A549 (cell line): ENCODE measurements at regions not wholly inside any gene's neighbourhood (a gene's known extent, or its start where the extent isn't known, plus 50 kb on each side); places are given as distances from the start of the nearest gene placed in this dataset.
"Not testable (repeated sequence)": the region's sequence is repeated elsewhere in the genome, so short reads cannot be mapped to it uniquely, and the experiment has no call there.

Source experiments
- ATAC-seq, 2 experiments: fragments of 200-7000 bp in 1 of 2; fragments of >200 bp in 1 of 2; cut with Nextera tagmentation in 1 of 2; cut with Tn5 transposase in 1 of 2; 3 replicates each; pipeline versions ENCODE4 v1.8.0 to v1.9.1; 2018 to 2020; ENCODE audit warnings: mild to moderate bottlenecking in 1 of 2, moderate library complexity in 1 of 2
- CTCF ChIA-PET: fragments of 300-600 bp; sonication (Branson Sonifier 250); formaldehyde crosslinking; extraction: SDS; loops from one replicate; lab custom pipeline; 2021; ENCODE audit warnings: antibody characterized with exemption, inconsistent platforms; lab: Yijun Ruan, JAX
- POLR2A ChIA-PET: fragments of 350-600 bp; formaldehyde crosslinking; extraction: SDS; loops from one replicate; lab custom pipeline; 2021; ENCODE audit warnings: antibody characterized with exemption, inconsistent platforms; lab: Yijun Ruan, JAX
- DNase-seq, 2 experiments: peaks; one replicate each; pipeline versions ENCODE4 v3.0.0 to v3.0.0-alpha.2; 2011 to 2016; ENCODE audit warnings: low read depth in 1 of 2, low spot score in 1 of 2
- FAIRE-seq: peaks from 2 replicates; lab custom pipeline; 2011; peaks lifted over from hg19 to GRCh38; lab: Jason Lieb, UNC
- H3K27ac ChIP-seq, 2 experiments: fragments of >200 bp; sonication (Bioruptor Twin); formaldehyde crosslinking; 3 replicates each; pipeline ENCODE4 v1.5.1; 2016 to 2017
- H3K4me1 ChIP-seq: fragments of >200 bp; sonication (Bioruptor Twin); formaldehyde crosslinking; 3 replicates; pipeline ENCODE4 v1.6.1; 2016
- H3K4me2 ChIP-seq: fragments of >200 bp; sonication (Bioruptor Twin); formaldehyde crosslinking; 3 replicates; pipeline ENCODE4 v1.6.1; 2016
- H3K4me3 ChIP-seq: fragments of >200 bp; sonication (Bioruptor Twin); formaldehyde crosslinking; 3 replicates; pipeline ENCODE4 v1.5.1; 2016
- H3K9me3 ChIP-seq: fragments of >200 bp; sonication (Bioruptor Twin); formaldehyde crosslinking; 3 replicates; pipeline ENCODE4 v1.6.1; 2016
- CBX2 ChIP-seq: fragments of 200-600 bp; sonication (generic); IDR thresholded peaks from 2 replicates; pipeline ENCODE4 v1.6.1; 2016; ENCODE audit warnings: low read depth, mild to moderate bottlenecking, borderline replicate concordance
- CBX8 ChIP-seq: fragments of 200-600 bp; sonication (generic); IDR thresholded peaks from 2 replicates; pipeline ENCODE4 v1.6.1; 2016
- CEBPB ChIP-seq, 2 experiments: fragments of >200 bp in 1 of 2; sonication (Bioruptor Twin) in 1 of 2; formaldehyde crosslinking in 1 of 2; IDR thresholded peaks; 2 replicates each; pipeline ENCODE4 v1.6.1; 2012 to 2016
- CHD4 ChIP-seq: fragments of 200-600 bp; sonication (generic); IDR thresholded peaks from 2 replicates; pipeline ENCODE4 v1.6.1; 2016; ENCODE audit warnings: antibody characterized with exemption, mild to moderate bottlenecking, borderline replicate concordance
- ESRRA ChIP-seq: fragments of 150-350 bp; IDR thresholded peaks from 2 replicates; pipeline ENCODE4 v1.6.1; 2014; ENCODE audit warnings: mild to moderate bottlenecking, low read length, borderline replicate concordance
- FOSB ChIP-seq: fragments of 250-450 bp; sonication (Bioruptor Pico); IDR thresholded peaks from 2 replicates; pipeline ENCODE4 v1.5.0; 2020; ENCODE audit warnings: mild to moderate bottlenecking, moderate library complexity
- HOXB5 ChIP-seq: fragments of 250-450 bp; sonication (Bioruptor Pico); IDR thresholded peaks from 2 replicates; pipeline ENCODE4 v1.5.0; 2020; ENCODE audit warnings: mild to moderate bottlenecking, moderate library complexity
- MAFK ChIP-seq: fragments of 450-650 bp; IDR thresholded peaks from 2 replicates; pipeline ENCODE4 v1.6.1; 2014; ENCODE audit not compliant: partially characterized antibody
- POLR2A ChIP-seq: IDR thresholded peaks from 2 replicates; pipeline ENCODE4 v1.6.1; 2012; ENCODE audit warnings: mild to moderate bottlenecking, low read length
- RAD21 ChIP-seq, 2 experiments: fragments of >200 bp in 1 of 2; sonication (Bioruptor Twin) in 1 of 2; formaldehyde crosslinking in 1 of 2; IDR thresholded peaks in 1 of 2; conservative IDR thresholded peaks in 1 of 2; 2 replicates in 1 of 2; 3 replicates in 1 of 2; pipeline ENCODE4 v1.6.1; 2012 to 2018; ENCODE audit warnings: inconsistent platforms in 1 of 2
- SMC3 ChIP-seq: fragments of >200 bp; sonication (Bioruptor Twin); formaldehyde crosslinking; IDR thresholded peaks from 3 replicates; pipeline ENCODE4 v1.6.1; 2018; ENCODE audit warnings: inconsistent platforms
- WGBS: methylation state at CpG from one replicate; pipeline ENCODE4 v1.1.6; 2017; ENCODE audit errors: missing lambda C conversion rate; 5-methylcytosine and 5-hydroxymethylcytosine counted together
- TF ChIP-seq, protein P1 (sequence below): fragments of 250-450 bp; sonication (Bioruptor Pico); IDR thresholded peaks from 2 replicates; pipeline ENCODE4 v1.5.0; 2021; ENCODE audit warnings: mild to moderate bottlenecking, moderate library complexity, borderline replicate concordance
- TF ChIP-seq, protein P2 (sequence below): IDR thresholded peaks from 2 replicates; pipeline ENCODE4 v1.6.1; 2012; ENCODE audit warnings: low read depth, borderline replicate concordance
- TF ChIP-seq, protein P3 (sequence below): fragments of 150-350 bp; IDR thresholded peaks from 2 replicates; pipeline ENCODE4 v1.6.1; 2014; ENCODE audit warnings: low read depth, mild to moderate bottlenecking, low read length

DNA sequence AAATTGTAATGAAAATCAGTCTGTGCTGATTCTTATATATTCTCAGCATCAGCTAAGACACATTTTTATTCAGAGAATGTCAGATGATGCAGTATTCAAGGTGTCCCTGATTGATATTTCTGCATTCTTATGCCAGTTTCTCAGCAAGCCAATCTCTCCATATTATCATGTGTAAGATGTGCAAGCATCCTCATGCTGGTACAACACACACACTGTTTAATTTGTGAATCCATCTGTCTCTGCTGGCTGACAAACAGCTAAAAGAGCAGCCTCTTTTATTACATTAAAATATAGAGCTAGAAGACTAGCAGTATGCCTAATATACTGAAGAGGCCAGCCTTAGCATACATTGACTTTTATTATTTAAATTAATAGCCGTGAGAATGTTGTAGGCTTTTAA is 502.9 kb upstream of the GNPDA2 start:
- Histone ChIP-seq H3K4me2 (no peak overlapping the region), H3K4me3 (no peak overlapping the region), H3K4me1 (no peaks in the 10 kb centered on the region), H3K27ac (no peak overlapping the region), H3K9me3 (no peaks in the 10 kb centered on the region)
- ChIA-PET POLR2A (no interaction called here), CTCF (no interaction called here)
- FAIRE-seq (no peak), ATAC-seq (no peak), DNase-seq (no peak)
- TF ChIP-seq, protein P1, sequence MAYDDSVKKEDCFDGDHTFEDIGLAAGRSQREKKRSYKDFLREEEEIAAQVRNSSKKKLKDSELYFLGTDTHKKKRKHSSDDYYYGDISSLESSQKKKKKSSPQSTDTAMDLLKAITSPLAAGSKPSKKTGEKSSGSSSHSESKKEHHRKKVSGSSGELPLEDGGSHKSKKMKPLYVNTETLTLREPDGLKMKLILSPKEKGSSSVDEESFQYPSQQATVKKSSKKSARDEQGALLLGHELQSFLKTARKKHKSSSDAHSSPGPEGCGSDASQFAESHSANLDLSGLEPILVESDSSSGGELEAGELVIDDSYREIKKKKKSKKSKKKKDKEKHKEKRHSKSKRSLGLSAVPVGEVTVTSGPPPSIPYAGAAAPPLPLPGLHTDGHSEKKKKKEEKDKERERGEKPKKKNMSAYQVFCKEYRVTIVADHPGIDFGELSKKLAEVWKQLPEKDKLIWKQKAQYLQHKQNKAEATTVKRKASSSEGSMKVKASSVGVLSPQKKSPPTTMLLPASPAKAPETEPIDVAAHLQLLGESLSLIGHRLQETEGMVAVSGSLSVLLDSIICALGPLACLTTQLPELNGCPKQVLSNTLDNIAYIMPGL (CRISPR knock-in tag) = no peak
- TF ChIP-seq ESRRA (no peak), HOXB5 (CRISPR knock-in tag) (no peak), CEBPB (IDR thresholded peaks at IDR 0.05) (no peak), RAD21 (conservative IDR thresholded peaks at IDR 0.05 in 1 of 2, IDR thresholded peaks at IDR 0.05 in 1 of 2) (no peak), CBX2 (no peak), FOSB (no peak), CHD4 (no peak), SMC3 (no peak), POLR2A (no peak)
- TF ChIP-seq, protein P2, sequence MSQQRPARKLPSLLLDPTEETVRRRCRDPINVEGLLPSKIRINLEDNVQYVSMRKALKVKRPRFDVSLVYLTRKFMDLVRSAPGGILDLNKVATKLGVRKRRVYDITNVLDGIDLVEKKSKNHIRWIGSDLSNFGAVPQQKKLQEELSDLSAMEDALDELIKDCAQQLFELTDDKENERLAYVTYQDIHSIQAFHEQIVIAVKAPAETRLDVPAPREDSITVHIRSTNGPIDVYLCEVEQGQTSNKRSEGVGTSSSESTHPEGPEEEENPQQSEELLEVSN = no peak
- TF ChIP-seq, protein P3, sequence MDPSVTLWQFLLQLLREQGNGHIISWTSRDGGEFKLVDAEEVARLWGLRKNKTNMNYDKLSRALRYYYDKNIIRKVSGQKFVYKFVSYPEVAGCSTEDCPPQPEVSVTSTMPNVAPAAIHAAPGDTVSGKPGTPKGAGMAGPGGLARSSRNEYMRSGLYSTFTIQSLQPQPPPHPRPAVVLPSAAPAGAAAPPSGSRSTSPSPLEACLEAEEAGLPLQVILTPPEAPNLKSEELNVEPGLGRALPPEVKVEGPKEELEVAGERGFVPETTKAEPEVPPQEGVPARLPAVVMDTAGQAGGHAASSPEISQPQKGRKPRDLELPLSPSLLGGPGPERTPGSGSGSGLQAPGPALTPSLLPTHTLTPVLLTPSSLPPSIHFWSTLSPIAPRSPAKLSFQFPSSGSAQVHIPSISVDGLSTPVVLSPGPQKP = no peak
- 0% methylated on average over 1 of the region's 1 CpG for WGBS

DNA sequence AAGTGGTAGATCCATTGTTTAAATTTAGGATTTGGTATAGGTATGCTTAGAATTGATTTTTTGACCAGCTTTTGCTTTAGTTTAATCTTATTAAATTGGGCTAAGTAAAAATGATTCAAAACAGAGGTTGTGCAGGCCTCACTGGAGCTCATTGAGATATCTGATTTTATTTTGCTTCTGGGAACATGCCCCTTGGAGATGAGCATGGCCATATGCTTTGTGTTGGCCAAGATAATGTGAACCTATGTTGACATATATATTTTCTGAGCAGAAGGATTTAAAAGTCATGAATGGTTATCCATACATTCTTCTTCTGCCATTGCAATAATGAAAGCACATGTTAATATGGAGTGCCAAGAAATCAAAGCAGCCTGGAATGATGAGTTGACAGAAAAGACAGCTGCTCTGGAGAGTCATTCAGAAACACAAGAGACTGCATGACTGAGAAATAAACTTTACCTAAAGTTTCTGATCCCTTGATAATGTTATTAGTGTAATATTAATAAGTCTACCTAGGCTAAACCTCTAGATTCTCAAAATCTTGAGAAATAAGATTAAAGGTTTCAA is 489.7 kb upstream of the GNPDA2 start:
- H3K4me1 ChIP-seq = no peaks in the 10 kb centered on the region
- no peaks in the 10 kb centered on the region for H3K9me3 ChIP-seq
- POLR2A ChIA-PET = no interaction called here
- no peak overlapping the region for H3K4me2 ChIP-seq
- DNase-seq (no peak), ATAC-seq (no peak), FAIRE-seq (no peak)
- no peak overlapping the region for H3K4me3 ChIP-seq
- TF ChIP-seq MAFK (peak; percentile 17), CBX8 (no peak)
- H3K27ac ChIP-seq = no peak overlapping the region
- CTCF ChIA-PET = no interaction called here

DNA sequence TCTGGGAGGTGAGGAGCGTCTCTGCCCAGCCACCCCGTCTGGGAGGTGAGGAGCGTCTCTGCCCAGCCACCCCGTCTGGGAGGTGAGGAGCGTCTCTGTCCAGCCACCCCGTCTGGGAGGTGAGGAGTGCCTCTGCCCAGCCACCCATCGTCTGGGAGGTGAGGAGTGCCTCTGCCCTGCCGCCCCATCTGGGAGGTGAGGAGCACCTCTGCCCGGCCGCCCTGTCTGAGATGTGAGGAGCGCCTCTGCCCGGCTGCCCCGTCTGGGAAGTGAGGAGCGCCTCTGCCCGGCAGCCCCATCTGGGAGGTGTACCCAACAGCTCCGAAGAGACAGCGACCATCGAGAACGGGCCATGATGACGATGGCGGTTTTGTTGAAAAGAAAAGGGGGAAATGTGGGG is 482.1 kb upstream of the GNPDA2 start:
- DNase-seq, CTCF ChIA-PET, ATAC-seq, POLR2A ChIA-PET, H3K4me2 ChIP-seq, H3K4me1 ChIP-seq, FAIRE-seq, H3K27ac ChIP-seq, H3K9me3 ChIP-seq, H3K4me3 ChIP-seq: not testable (repeated sequence)
- WGBS = 71% methylated on average over 6 of the region's 21 CpGs

DNA sequence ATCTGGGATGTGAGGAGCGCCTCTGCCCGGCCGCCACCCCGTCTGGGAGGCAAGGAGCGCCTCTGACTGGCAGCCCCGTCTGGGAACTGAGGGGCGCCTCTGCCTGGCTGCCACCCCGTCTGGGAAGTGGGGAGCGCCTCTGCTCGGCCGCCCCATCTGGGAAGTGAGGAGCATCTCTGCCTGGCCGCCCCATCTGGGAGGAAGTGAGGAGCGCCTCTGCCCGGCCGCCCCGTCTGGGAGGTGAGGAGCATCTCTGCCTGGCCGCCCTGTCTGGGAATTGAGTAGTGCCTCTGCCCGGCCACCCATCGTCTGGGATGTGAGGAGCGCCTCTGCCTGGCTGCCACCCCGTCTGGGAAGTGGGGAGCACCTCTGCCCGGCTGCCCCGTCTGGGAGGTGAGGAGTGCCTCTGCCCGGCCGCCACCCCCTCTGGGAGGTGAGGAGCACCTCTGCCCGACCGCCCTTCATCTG is 481.5 kb upstream of the GNPDA2 start:
- H3K4me1 ChIP-seq, H3K4me2 ChIP-seq, POLR2A ChIA-PET, ATAC-seq, H3K9me3 ChIP-seq, H3K27ac ChIP-seq, FAIRE-seq, DNase-seq, CTCF ChIA-PET, H3K4me3 ChIP-seq: not testable (repeated sequence)
- no CpG with 5 or more reads among the region's 27 CpGs for WGBS

DNA sequence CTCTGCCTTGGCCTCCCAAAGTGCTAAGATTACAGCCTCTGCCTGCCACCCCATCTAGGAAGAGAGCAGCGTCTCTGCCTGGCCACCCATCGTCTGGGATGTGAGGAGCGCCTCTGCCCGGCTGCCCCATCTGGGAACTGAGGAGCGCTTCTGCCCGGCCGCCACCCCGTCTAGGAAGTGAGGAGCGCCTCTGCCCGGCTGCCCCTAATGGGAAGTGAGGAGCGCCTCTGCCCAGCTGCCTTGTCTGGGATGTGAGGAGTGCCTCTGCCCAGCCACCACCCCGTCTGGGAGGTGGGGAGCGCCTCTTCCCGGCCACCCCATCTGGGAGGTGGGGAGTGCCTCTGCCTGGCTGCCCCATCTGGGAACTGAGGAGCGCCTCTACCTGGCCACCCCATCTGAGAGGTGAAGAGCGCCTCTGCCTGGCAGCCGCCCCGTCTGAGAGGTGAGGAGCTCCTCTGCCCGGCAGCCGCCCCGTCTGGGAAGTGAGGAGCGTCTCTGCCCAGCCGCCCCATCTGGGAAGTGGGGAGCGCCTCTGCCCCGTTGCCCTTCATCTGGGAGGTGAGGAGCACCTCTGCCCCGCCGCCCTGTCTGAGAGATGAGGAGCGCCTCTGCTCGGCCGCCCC is 481.0 kb upstream of the GNPDA2 start:
- H3K4me2 ChIP-seq, POLR2A ChIA-PET, CTCF ChIA-PET, DNase-seq, H3K27ac ChIP-seq, H3K4me3 ChIP-seq, H3K9me3 ChIP-seq, H3K4me1 ChIP-seq, ATAC-seq, FAIRE-seq: not testable (repeated sequence)
- WGBS = no CpG with 5 or more reads among the region's 30 CpGs
